GM12878 (cell line): ENCODE measurements at regions not wholly inside any gene's neighbourhood (a gene's known extent, or its start where the extent isn't known, plus 50 kb on each side); places are given as distances from the start of the nearest gene placed in this dataset.

Experiments
- ATAC-seq: fragments of 200-7000 bp; cut with Tn5 transposase; 3 replicates; pipeline ENCODE4 v1.9.1; 2020; ENCODE audit warnings: mild to moderate bottlenecking, moderate library complexity
- BruUV-seq: library from RNA; stranded (reverse); fragments of 400-500 nt; replicated peaks from 2 replicates; lab custom pipeline; 2021; lab: Mats Ljungman, UMichigan
- CTCF ChIA-PET: fragments of 300-600 bp; sonication (Branson Sonifier 250); formaldehyde crosslinking; extraction: SDS; loops from one replicate; lab custom pipeline; 2021; ENCODE audit warnings: inconsistent platforms; lab: Yijun Ruan, JAX
- POLR2A ChIA-PET: fragments of 350-600 bp; formaldehyde crosslinking; extraction: SDS; loops from one replicate; lab custom pipeline; 2021; ENCODE audit warnings: inconsistent platforms; lab: Charles Lee
- RAD21 ChIA-PET: fragments of 300-600 bp; sonication (Branson Sonifier 250); formaldehyde crosslinking; loops from one replicate; lab custom pipeline; 2023; ENCODE audit warnings: antibody characterized with exemption; ENCODE audit not compliant: unreplicated experiment; lab: Charles Lee
- SMC1A ChIA-PET: fragments of 300-600 bp; sonication (Branson Sonifier 250); formaldehyde crosslinking; loops from one replicate; lab custom pipeline; 2023; ENCODE audit not compliant: unreplicated experiment, uncharacterized antibody; lab: Charles Lee
- DNase-seq: peaks from one replicate; pipeline ENCODE4 v3.0.0-alpha.2; 2011; ENCODE audit warnings: low read depth, low spot score
- FAIRE-seq: peaks from 3 replicates; lab custom pipeline; 2011; peaks lifted over from hg19 to GRCh38; lab: Jason Lieb, UNC
- H2AFZ ChIP-seq: 2 replicates; pipeline ENCODE4 v1.6.0; 2011; ENCODE audit warnings: low read depth, low read length, control low read depth; ENCODE audit not compliant: control insufficient read depth
- H3K27ac ChIP-seq: 2 replicates; pipeline ENCODE4 v1.5.1; 2011; ENCODE audit warnings: control low read depth; ENCODE audit not compliant: control insufficient read depth, insufficient read depth
- H3K27me3 ChIP-seq, 2 experiments: replicated peaks in 1 of 2; 2 replicates each; pipeline versions ENCODE4 v1.6.0 to v1.6.1; 2011; ENCODE audit warnings: low read length in 1 of 2; ENCODE audit not compliant: control insufficient read depth in 2 of 2, insufficient read depth in 2 of 2
- H3K36me3 ChIP-seq, 2 experiments: 2 replicates each; pipeline ENCODE4 v1.5.1; 2011; ENCODE audit warnings: low read length in 1 of 2; ENCODE audit not compliant: control insufficient read depth in 2 of 2, insufficient read depth in 2 of 2
- H3K4me1 ChIP-seq: 2 replicates; pipeline ENCODE4 v1.6.1; 2011; ENCODE audit warnings: mild to moderate bottlenecking, low read length, moderate library complexity, mixed read lengths; ENCODE audit not compliant: control insufficient read depth, insufficient read depth
- H3K4me2 ChIP-seq: 2 replicates; pipeline ENCODE4 v1.6.0; 2011; ENCODE audit warnings: control low read depth; ENCODE audit not compliant: control insufficient read depth, insufficient read depth
- H3K4me3 ChIP-seq: fragments of 200-600 bp; sonication (generic); 2 replicates; pipeline ENCODE4 v1.5.1; 2016
- H3K79me2 ChIP-seq: 2 replicates; pipeline ENCODE4 v1.6.0; 2011; ENCODE audit warnings: low read length; ENCODE audit not compliant: control insufficient read depth, insufficient read depth
- H3K9ac ChIP-seq: 2 replicates; pipeline ENCODE4 v1.8.0; 2011; ENCODE audit warnings: low read length, control low read depth, mixed read lengths; ENCODE audit not compliant: control insufficient read depth, insufficient read depth
- H3K9me3 ChIP-seq: replicated peaks from 3 replicates; pipeline ENCODE4 v1.5.1; 2011; ENCODE audit warnings: mild to moderate bottlenecking, low read length; ENCODE audit not compliant: control insufficient read depth, insufficient read depth
- H4K20me1 ChIP-seq: 2 replicates; pipeline ENCODE4 v1.6.0; 2011; ENCODE audit not compliant: control insufficient read depth, insufficient read depth
- BCL11A ChIP-seq: IDR thresholded peaks from 2 replicates; pipeline ENCODE4 v1.6.1; 2011; ENCODE audit warnings: low read depth, low read length
- CHD4 ChIP-seq: fragments of 200-600 bp; sonication (generic); IDR thresholded peaks from 2 replicates; pipeline ENCODE4 v1.6.1; 2016; ENCODE audit warnings: mild to moderate bottlenecking
- DPF2 ChIP-seq: fragments of 450-650 bp; IDR thresholded peaks from 2 replicates; pipeline ENCODE4 v1.6.1; 2017; ENCODE audit warnings: mild to moderate bottlenecking
- E2F4 ChIP-seq: IDR thresholded peaks from 2 replicates; pipeline ENCODE4 v1.6.1; 2012; ENCODE audit warnings: low read depth, low read length, improper control_type of control experiment
- GATAD2B ChIP-seq: fragments of 450-650 bp; conservative IDR thresholded peaks from 2 replicates; pipeline ENCODE4 v1.6.1; 2017; ENCODE audit warnings: low read depth, mild to moderate bottlenecking, moderate library complexity
- HDAC2 ChIP-seq: fragments of 200-600 bp; sonication (generic); IDR thresholded peaks from 2 replicates; pipeline ENCODE4 v1.6.1; 2017
- IRF5 ChIP-seq: fragments of 450-650 bp; IDR thresholded peaks from 2 replicates; pipeline ENCODE4 v1.6.1; 2017; ENCODE audit warnings: borderline replicate concordance
- MTA2 ChIP-seq: fragments of 450-650 bp; IDR thresholded peaks from 2 replicates; pipeline ENCODE4 v1.6.1; 2016; ENCODE audit warnings: low read depth, mild to moderate bottlenecking, moderate library complexity
- POLR2AphosphoS5 ChIP-seq: IDR thresholded peaks from 2 replicates; pipeline ENCODE4 v1.6.1; 2011; ENCODE audit warnings: mild to moderate bottlenecking, low read length, inconsistent platforms
- POU2F2 ChIP-seq: IDR thresholded peaks from 3 replicates; pipeline ENCODE4 v1.6.1; 2011; ENCODE audit warnings: low read depth, mild to moderate bottlenecking, low read length, borderline replicate concordance
- SIX5 ChIP-seq: IDR thresholded peaks from 2 replicates; pipeline ENCODE4 v1.6.1; 2011; ENCODE audit warnings: mild to moderate bottlenecking, low read depth, low read length, moderate library complexity; ENCODE audit not compliant: severe bottlenecking
- TBL1XR1 ChIP-seq: IDR thresholded peaks from 2 replicates; pipeline ENCODE4 v1.6.1; 2012; ENCODE audit warnings: low read depth, low read length, improper control_type of control experiment
- TCF12 ChIP-seq: IDR thresholded peaks from 2 replicates; pipeline ENCODE4 v1.6.1; 2011; ENCODE audit warnings: low read depth, mild to moderate bottlenecking, low read length
- TCF7 ChIP-seq: IDR thresholded peaks from 2 replicates; pipeline ENCODE4 v1.6.1; 2014; ENCODE audit warnings: antibody characterized with exemption, borderline replicate concordance
- YY1 ChIP-seq: IDR thresholded peaks from 2 replicates; pipeline ENCODE4 v1.6.1; 2011; ENCODE audit warnings: low read depth, mild to moderate bottlenecking, low read length
- ZBED1 ChIP-seq: IDR thresholded peaks from 2 replicates; pipeline ENCODE4 v1.6.1; 2016; ENCODE audit warnings: borderline replicate concordance
- ZBTB4 ChIP-seq: fragments of 450-650 bp; formaldehyde crosslinking; IDR thresholded peaks from 2 replicates; pipeline ENCODE4 v1.4.0; 2022; ENCODE audit warnings: mild to moderate bottlenecking, moderate library complexity
- ZNF207 ChIP-seq: fragments of 450-650 bp; IDR thresholded peaks from 2 replicates; pipeline ENCODE4 v1.6.1; 2014; ENCODE audit warnings: antibody characterized with exemption, mild to moderate bottlenecking, borderline replicate concordance
- ZNF274 ChIP-seq: IDR thresholded peaks from one replicate; pipeline ENCODE4 v1.8.0; 2011; ENCODE audit not compliant: insufficient read length, insufficient read depth
- ZSCAN29 ChIP-seq: fragments of 450-650 bp; IDR thresholded peaks from 2 replicates; pipeline ENCODE4 v1.6.1; 2017; ENCODE audit warnings: mild to moderate bottlenecking, moderate library complexity
- WGBS: methylation state at CpG from one replicate; pipeline ENCODE4 v1.1.6; 2016; ENCODE audit warnings: low lambda C conversion rate; ENCODE audit not compliant: insufficient replicate concordance, insufficient coverage; ENCODE audit errors: missing lambda C conversion rate; 5-methylcytosine and 5-hydroxymethylcytosine counted together
- in situ Hi-C: fragments of 300-500 bp; cut with MboI; formaldehyde crosslinking; loops from 9 replicates; pipeline ENCODE4 v1.14.3; 2018; ENCODE audit warnings: mixed read lengths
- intact Hi-C: fragments of 100-400 bp; cut with micrococcal nuclease; formaldehyde crosslinking; loops from one replicate; pipeline ENCODE4 v1.14.2; 2022; ENCODE audit not compliant: unreplicated experiment

GRCh38 chr21:43302062-43302700, 124.8 kb downstream of the SIK1 start:
- POLR2A ChIA-PET: no interaction called here
- Histone ChIP-seq H4K20me1 (no peaks in the 10 kb centered on the region), H3K9ac (no peak overlapping the region), H3K79me2 (no peaks in the 10 kb centered on the region), H3K27ac (no peak overlapping the region), H3K4me3 (no peak overlapping the region), H3K36me3 (no peaks in the 10 kb centered on the region), H2AFZ (no peak overlapping the region), H3K27me3 (no peaks in the 10 kb centered on the region), H3K4me1 (peaks cover 5% of the 10 kb centered on the region), H3K4me2 (no peak overlapping the region), H3K9me3 (no peaks in the 10 kb centered on the region)
- 69% methylated on average over 23 of the region's 23 CpGs for WGBS
- intact Hi-C loops: no loop called here
- ATAC-seq (no peak), FAIRE-seq (no peak), DNase-seq (no peak)
- SMC1A ChIA-PET: no interaction called here
- no peak for TF ChIP-seq SIX5
- no peak for TF ChIP-seq POLR2AphosphoS5
- TF ChIP-seq POU2F2: no peak
- TF ChIP-seq ZSCAN29: no peak
- TF ChIP-seq CHD4: no peak
- no peak for TF ChIP-seq GATAD2B
- no peak for TF ChIP-seq E2F4
- TF ChIP-seq TBL1XR1: no peak
- TF ChIP-seq TCF7: no peak
- no peak for TF ChIP-seq HDAC2
- TF ChIP-seq ZNF207: no peak
- no peak for TF ChIP-seq ZBTB4
- no peak for TF ChIP-seq ZBED1
- TF ChIP-seq ZNF274: no peak
- no peak for TF ChIP-seq DPF2
- TF ChIP-seq YY1: no peak
- no peak for TF ChIP-seq IRF5
- no peak for TF ChIP-seq MTA2
- TF ChIP-seq TCF12: no peak
- TF ChIP-seq BCL11A: no peak
- BruUV-seq: no TSS peak
- CTCF ChIA-PET: no interaction called here
- RAD21 ChIA-PET: interaction anchor here (0.6 kb wide), 1 partner anchor 349 kb away, joined by 3 read pairs; no protein-coding TSS in a partner anchor
- in situ Hi-C loops: no loop called here
